Gastroesophageal sphincter (tissue), 4 donors: ENCODE measurements at regions not wholly inside any gene's neighbourhood (a gene's known extent, or its start where the extent isn't known, plus 50 kb on each side); places are given as distances from the start of the nearest gene placed in this dataset.

ENCODE experiments used
- ATAC-seq: fragments of 150-250 bp; one replicate; pipeline ENCODE4 v1.9.1; 2016; ENCODE audit warnings: mild to moderate bottlenecking, moderate library complexity
- H3K27ac ChIP-seq, 4 donors: fragments of 200-600 bp; sonication (generic) in 3 of 4; 1 replicate in 3 of 4; 2 replicates in 1 of 4; pipeline ENCODE4 v1.5.1; 2016 to 2019
- H3K27me3 ChIP-seq: fragments of 200-600 bp; sonication (generic); one replicate; pipeline ENCODE4 v1.5.1; 2019
- H3K36me3 ChIP-seq, 2 donors: fragments of 200-600 bp; sonication (generic); one replicate each; pipeline ENCODE4 v1.5.1; 2019; ENCODE audit warnings: control low read depth in 1 of 2
- H3K4me1 ChIP-seq, 3 donors: fragments of 200-600 bp; sonication (generic); 1 replicate in 2 of 3; 2 replicates in 1 of 3; pipeline ENCODE4 v1.5.1; 2016 to 2019; ENCODE audit warnings: control low read depth in 2 of 3
- H3K4me3 ChIP-seq, 2 donors: fragments of 200-600 bp; sonication (generic); one replicate each; pipeline ENCODE4 v1.5.1; 2019; ENCODE audit warnings: mild to moderate bottlenecking in 1 of 2, moderate library complexity in 1 of 2
- H3K9me3 ChIP-seq, 3 donors: fragments of 200-600 bp; sonication (generic); one replicate each; pipeline ENCODE4 v1.5.1; 2017 to 2019; ENCODE audit warnings: control low read depth in 2 of 3
- EP300 ChIP-seq: sonication (generic); formaldehyde crosslinking; IDR thresholded peaks from one replicate; pipeline ENCODE4 v1.6.1; 2017; ENCODE audit warnings: antibody characterized with exemption, mild to moderate bottlenecking
- POLR2A ChIP-seq, 2 donors: fragments of 450-650 bp; IDR thresholded peaks; one replicate each; pipeline ENCODE4 v1.6.1; 2017; ENCODE audit warnings: antibody characterized with exemption in 2 of 2, mild to moderate bottlenecking in 2 of 2, moderate library complexity in 1 of 2
- POLR2AphosphoS5 ChIP-seq: sonication (generic); formaldehyde crosslinking; IDR thresholded peaks from one replicate; pipeline ENCODE4 v1.6.1; 2017; ENCODE audit warnings: antibody characterized with exemption
- WGBS, 2 donors: methylation state at CpG; one replicate each; pipeline ENCODE4 v1.1.5; 2018; ENCODE audit warnings: low coverage in 1 of 2; 5-methylcytosine and 5-hydroxymethylcytosine counted together
- TF ChIP-seq, protein P1 (sequence below), 4 experiments: fragments of 200-600 bp in 2 of 4; fragments of 450-650 bp in 2 of 4; sonication (generic) in 1 of 4; IDR thresholded peaks; one replicate each; pipeline ENCODE4 v1.5.1; 2017 to 2019; ENCODE audit warnings: antibody characterized with exemption in 4 of 4, mild to moderate bottlenecking in 2 of 4, moderate library complexity in 2 of 4

DNA sequence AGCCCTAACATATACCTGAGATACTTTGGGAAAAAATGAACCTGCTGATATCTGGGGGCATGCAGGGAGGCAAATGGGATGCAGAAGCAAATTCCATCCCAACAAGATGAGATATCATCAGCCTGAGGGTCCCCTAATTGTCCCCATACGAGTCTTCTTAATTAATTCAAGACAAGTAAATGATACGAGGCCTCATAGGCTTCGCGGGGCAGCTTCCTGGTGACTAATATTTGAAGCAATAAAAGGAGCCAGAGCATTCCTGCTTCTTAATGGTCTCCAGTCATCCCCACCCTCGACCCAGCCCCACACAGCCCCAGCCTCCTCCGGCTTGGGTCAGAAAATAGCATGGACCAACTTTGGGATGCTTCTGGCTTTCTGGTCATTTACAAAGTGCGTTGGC lies 99.6 kb upstream of the MSX1 start:
- no peak for ATAC-seq
- Histone ChIP-seq H3K4me1 (no peaks in the 10 kb centered on the region), H3K27me3 (no peaks in the 10 kb centered on the region)

DNA sequence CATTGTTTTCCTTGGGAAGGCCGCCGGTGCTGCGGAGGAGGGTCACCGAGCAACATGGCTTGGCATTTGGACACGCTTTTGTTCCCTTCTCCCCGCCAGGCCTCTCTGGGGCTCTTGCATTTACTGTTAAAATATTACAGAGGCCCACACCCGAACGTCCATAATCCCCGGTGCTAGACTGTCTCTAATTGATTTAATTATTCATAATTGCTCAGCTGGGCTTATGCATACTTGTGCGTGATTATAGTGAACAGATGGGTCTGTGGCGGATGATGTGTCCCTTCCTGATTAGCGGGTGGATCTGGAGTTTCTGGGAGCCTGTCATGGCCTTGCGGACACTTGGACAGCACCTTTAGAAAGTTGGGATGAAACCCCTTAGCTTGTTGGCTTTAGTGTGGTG lies 100.2 kb upstream of the MSX1 start:
- 88 to 90% methylated on average over 5 to 13 of the region's 13 CpGs for WGBS, 2 donors
- ATAC-seq: no peak
- Histone ChIP-seq H3K27ac (no peak overlapping the region), H3K36me3 (no peaks in the 10 kb centered on the region), H3K27me3 (no peaks in the 10 kb centered on the region), H3K9me3 (no peaks in the 10 kb centered on the region), H3K4me3 (no peak overlapping the region), H3K4me1 (no peaks in the 10 kb centered on the region)
- TF ChIP-seq, protein P1, sequence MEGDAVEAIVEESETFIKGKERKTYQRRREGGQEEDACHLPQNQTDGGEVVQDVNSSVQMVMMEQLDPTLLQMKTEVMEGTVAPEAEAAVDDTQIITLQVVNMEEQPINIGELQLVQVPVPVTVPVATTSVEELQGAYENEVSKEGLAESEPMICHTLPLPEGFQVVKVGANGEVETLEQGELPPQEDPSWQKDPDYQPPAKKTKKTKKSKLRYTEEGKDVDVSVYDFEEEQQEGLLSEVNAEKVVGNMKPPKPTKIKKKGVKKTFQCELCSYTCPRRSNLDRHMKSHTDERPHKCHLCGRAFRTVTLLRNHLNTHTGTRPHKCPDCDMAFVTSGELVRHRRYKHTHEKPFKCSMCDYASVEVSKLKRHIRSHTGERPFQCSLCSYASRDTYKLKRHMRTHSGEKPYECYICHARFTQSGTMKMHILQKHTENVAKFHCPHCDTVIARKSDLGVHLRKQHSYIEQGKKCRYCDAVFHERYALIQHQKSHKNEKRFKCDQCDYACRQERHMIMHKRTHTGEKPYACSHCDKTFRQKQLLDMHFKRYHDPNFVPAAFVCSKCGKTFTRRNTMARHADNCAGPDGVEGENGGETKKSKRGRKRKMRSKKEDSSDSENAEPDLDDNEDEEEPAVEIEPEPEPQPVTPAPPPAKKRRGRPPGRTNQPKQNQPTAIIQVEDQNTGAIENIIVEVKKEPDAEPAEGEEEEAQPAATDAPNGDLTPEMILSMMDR (IDR thresholded peaks at IDR 0.05): no peak
- TF ChIP-seq POLR2A (IDR thresholded peaks at IDR 0.05) (no peak), POLR2AphosphoS5 (no peak), EP300 (no peak)

More for the DNA sequence above, 99.6 kb upstream of the MSX1 start:
- H3K36me3 ChIP-seq: no peaks in the 10 kb centered on the region
- WGBS, 2 donors: 80 to 83% methylated on average over 1 to 5 of the region's 7 CpGs
- no peak overlapping the region for H3K4me3 ChIP-seq
- H3K9me3 ChIP-seq: no peaks in the 10 kb centered on the region
- TF ChIP-seq POLR2A (IDR thresholded peaks at IDR 0.05) (no peak), EP300 (no peak), POLR2AphosphoS5 (no peak)
- TF ChIP-seq, protein P1 (IDR thresholded peaks at IDR 0.05): no peak
- no peak overlapping the region for H3K27ac ChIP-seq

DNA sequence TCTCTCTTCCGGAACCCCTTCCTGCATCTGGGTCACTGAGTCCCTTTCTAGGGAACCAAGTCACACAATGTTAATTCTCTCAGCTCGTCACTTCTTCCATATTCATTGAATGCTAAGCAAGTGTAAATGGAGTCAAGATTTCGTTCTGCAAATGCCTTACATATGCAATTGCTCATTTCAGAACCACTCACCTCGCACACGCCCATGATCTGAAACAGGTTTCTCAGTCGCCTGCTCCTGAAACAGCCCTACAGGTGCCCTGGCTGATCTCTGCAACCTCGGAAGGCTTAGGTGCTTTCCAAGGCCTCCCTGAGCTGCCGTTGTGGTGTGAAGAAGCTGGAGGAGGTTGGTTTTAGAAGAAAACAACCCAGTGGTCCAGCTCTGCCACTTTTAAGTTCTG lies 100.8 kb upstream of the MSX1 start:
- no peak for ATAC-seq
- Histone ChIP-seq H3K27me3 (no peaks in the 10 kb centered on the region), H3K9me3 (no peaks in the 10 kb centered on the region), H3K4me3 (no peak overlapping the region), H3K27ac (no peak overlapping the region), H3K36me3 (no peaks in the 10 kb centered on the region), H3K4me1 (no peaks in the 10 kb centered on the region)
- TF ChIP-seq POLR2AphosphoS5: no peak
- TF ChIP-seq EP300: no peak
- TF ChIP-seq, protein P1 (IDR thresholded peaks at IDR 0.05): no peak
- no peak for TF ChIP-seq POLR2A (IDR thresholded peaks at IDR 0.05)
- 85 to 93% methylated on average over 3 to 7 of the region's 8 CpGs for WGBS, 2 donors

DNA sequence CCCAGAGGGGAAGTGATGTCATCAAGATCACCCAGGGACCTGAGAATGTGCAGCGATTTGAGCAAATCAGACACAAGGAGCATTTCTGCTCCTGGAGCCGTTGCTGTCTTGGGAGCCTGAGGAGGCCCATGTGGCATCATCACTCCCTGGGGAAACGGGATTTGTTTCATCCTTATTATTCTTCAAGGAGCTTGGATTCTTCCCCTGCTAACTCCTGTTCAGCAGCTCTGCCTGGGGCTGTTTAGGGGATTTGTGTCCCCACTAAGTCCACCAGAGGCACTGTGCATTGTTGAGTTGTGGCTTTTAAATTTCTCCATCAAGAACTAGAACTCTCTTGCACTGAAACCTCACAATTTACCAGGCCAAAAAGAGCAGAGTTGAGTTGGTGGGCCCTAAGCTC lies 104.2 kb upstream of the MSX1 start:
- H3K4me3 ChIP-seq: no peak overlapping the region
- no peaks in the 10 kb centered on the region for H3K9me3 ChIP-seq
- ATAC-seq: no peak
- no peaks in the 10 kb centered on the region for H3K4me1 ChIP-seq
- no peaks in the 10 kb centered on the region for H3K36me3 ChIP-seq
- TF ChIP-seq, protein P1 (IDR thresholded peaks at IDR 0.05): no peak
- TF ChIP-seq POLR2AphosphoS5 (no peak), POLR2A (IDR thresholded peaks at IDR 0.05) (no peak), EP300 (no peak)
- 67 to 84% methylated on average over 3 of the region's 3 CpGs for WGBS, 2 donors
- no peak overlapping the region for H3K27ac ChIP-seq
- no peaks in the 10 kb centered on the region for H3K27me3 ChIP-seq

DNA sequence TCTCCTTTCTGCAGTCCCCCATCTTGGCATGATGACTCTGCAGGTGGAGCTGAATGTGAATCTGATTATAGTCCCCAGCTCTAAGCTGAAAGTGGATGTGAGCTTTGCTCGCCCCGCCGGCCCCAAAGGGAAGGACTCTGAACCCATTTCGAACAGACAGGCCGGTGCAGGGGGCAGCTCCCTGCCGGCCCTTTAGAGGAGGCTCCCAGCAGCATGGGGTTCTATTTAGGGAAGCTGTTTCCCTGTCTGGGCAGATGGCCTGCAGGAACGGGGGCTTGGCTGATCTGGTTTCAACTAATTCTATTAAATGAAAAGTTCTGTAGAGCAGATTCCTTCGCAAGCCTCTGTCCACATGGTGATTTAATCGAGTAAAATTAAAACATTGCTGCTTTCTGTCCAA lies 104.8 kb upstream of the MSX1 start:
- no peak overlapping the region for H3K27ac ChIP-seq
- H3K36me3 ChIP-seq: no peaks in the 10 kb centered on the region
- H3K4me1 ChIP-seq: no peaks in the 10 kb centered on the region
- no peak overlapping the region for H3K4me3 ChIP-seq
- 28% methylated on average over 2 of the region's 9 CpGs; no CpG with 5 or more reads in 1 of the 2 donors for WGBS, 2 donors
- no peaks in the 10 kb centered on the region for H3K27me3 ChIP-seq
- ATAC-seq: no peak
- no peaks in the 10 kb centered on the region for H3K9me3 ChIP-seq
- no peak for TF ChIP-seq EP300
- TF ChIP-seq, protein P1 (IDR thresholded peaks at IDR 0.05): no peak
- no peak for TF ChIP-seq POLR2A (IDR thresholded peaks at IDR 0.05)
- TF ChIP-seq POLR2AphosphoS5: no peak
